GM18873 (cell line): ENCODE measurements at regions not wholly inside any gene's neighbourhood (a gene's known extent, or its start where the extent isn't known, plus 50 kb on each side); places are given as distances from the start of the nearest gene placed in this dataset.

Experiments used
- ATAC-seq: cut with Tn5 transposase; IDR thresholded peaks from one replicate; pipeline ENCODE4 v1.9.1; 2021; ENCODE audit warnings: mild to moderate bottlenecking, moderate library complexity, moderate number of reproducible peaks; ENCODE audit not compliant: unreplicated experiment, low FRiP score

DNA sequence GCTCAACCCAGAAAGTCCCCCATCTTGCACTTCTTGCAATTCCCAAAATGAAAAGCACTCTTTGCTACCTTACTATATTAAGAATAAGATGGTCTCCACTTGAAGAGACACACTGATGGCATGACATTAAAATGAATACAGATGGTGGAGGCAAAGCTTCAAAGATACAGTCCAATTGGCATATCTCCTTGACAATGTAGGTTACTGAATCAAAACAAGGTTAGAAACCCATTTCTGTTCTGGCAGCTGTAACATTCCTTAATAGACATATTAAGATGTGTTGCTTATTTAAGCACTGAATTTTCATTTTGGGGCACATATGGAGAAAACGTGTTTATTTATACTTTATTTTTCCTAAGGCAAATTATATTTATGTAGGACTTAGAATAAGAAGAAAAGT, 1262.8 kb upstream of the CDH8 start:
- no peak for ATAC-seq

DNA sequence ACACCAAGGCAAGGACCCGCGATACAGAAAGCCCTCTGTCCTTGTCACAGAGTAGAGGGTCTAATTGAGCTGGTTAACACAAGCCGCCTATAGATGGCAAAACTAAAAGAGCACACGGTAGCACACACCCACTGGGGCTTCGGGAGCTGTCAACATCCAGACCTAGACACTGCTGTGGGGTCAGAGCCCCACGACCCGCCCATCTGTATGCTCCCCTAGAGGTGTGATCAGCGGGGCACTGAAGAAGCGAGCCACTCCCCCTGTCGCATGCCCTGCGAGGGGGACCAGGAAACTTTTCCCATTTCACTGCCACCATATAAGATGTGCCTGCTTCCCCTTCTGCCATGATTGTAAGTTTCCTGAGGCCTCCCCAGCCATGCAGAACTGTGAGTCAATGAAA, 1255.8 kb upstream of the CDH8 start:
- no peak for ATAC-seq

DNA sequence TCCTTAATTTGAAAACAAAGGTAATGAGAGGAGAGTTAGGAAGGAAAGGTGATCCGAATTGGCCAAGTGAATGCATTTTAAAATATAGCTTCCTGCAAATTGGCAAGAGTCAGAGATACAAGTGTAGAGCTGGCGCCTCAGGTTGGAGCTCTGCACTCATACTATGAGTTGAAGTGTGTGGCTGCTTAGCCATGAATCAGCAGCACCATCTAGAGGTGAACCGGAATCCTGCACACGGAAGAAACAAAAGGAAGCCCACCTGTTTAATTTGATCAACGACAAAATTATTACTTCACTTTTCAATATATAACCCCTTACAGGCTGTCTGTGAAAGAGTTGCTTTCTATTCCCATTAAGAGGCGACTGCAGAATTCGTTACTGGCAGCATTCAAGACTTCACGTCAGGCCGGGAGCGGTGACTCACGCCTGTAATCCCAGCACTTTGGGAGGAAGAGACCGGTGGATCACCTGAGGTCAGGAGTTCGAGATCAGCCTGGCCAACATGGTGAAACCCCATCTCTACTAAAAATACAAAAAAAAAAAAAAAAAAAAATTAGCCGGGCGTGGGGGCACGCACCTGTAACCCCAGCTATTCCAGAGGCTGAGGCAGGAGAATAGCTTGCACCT, 1253.7 kb upstream of the CDH8 start:
- ATAC-seq: no peak

DNA sequence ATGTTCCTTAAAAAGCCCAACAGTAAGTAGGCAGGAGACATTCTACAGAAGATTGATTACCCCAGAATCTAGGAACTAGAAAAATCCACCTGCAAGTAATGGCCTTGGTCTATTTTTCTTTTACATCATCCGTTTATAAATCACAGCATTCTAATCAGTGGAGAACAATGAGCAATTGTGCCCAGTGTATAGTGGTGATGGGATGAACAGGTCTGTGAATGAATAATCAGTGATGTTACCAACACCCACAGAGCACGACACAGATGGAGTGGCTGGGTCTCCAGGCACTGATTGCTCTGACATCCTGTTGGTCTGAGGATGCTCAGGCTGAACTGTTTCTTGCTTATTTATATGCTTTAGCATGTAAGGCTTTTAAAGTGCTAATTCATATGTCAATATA, 1251.2 kb upstream of the CDH8 start:
- no peak for ATAC-seq

DNA sequence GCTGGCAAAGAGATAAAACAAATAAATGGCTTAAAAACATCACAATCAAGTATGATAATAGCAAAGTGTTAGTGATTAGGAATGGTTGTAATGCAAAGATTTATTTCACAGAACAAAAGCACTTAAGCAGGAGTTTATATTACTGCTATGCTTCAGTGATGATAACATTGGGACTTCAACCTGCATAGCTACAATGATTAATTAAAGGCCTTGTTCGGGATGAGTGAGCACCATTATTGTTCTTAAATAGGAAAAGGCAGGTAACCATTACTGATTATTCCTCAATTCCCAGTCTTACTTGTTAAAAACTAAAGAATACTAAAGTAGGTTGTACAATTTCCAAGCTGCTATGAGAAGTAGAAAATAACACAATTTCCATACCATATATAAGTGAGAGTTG, 1247.5 kb upstream of the CDH8 start:
- ATAC-seq: no peak

DNA sequence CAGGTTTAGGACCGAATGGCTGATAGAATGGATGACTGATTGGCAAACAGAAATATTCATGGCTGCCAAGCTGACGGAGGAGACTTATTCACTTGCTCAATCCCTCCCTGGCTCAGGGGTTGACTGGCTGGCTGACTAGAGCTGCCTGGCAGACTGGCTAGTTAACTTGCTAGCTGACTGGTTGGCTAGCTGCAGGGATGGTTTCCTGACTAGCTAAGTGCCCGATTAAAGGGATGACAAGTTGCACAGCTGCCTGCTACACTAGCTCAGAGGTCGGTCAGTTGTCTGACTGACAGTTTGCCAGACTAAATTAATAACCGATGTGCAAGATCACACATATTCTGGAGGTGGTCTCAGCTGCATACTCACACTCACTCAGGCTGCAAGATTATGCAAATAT, 1208.4 kb upstream of the CDH8 start:
- no peak for ATAC-seq

DNA sequence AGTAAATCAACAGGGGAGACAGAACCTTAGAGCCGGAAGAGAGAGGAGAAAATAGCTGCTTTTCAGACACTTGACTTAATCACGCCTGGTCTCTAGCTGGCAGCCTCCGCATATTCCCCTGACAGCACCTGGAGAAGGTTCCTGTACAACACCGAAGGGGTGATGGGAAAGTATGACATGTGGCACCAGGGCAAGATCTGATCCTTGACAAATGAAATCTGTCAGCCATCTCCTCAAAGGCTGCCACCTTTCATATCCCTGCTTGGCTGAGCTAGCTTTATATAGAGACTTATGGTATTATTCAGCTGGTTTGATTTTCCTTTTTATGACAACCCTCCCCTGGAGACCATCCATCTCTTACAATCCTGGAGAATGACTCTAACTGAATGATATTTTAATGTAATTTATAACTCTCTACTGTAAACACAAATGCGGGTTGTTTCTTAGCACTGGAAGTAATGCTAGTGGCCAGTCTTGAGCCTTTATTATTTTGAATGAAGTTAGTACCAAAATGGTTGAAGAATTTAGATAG, 1205.3 kb upstream of the CDH8 start:
- no peak for ATAC-seq

DNA sequence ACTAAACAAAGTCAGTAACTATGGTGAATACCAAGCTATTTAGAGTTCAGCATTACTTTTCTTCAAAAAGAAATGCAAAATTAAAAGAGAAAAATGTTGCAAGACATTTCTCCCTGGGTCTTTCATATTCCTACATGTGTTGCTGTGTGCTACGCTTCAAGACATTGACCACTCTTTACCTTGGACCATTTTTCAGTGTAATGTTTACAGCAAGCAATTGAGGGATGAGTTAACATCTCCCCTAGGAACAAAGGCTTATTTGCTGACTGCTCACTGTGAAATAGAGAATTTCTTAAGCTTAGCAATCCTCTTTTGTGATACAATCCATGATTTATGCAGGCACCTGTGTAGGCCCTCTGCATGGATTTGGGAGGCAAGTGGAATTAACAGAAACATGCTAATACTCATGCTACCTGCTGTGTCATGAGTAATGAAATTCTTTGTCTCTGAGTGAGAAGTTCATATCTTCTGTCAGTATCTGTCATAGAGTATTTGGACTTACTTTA, 1202.9 kb upstream of the CDH8 start:
- ATAC-seq: no peak

DNA sequence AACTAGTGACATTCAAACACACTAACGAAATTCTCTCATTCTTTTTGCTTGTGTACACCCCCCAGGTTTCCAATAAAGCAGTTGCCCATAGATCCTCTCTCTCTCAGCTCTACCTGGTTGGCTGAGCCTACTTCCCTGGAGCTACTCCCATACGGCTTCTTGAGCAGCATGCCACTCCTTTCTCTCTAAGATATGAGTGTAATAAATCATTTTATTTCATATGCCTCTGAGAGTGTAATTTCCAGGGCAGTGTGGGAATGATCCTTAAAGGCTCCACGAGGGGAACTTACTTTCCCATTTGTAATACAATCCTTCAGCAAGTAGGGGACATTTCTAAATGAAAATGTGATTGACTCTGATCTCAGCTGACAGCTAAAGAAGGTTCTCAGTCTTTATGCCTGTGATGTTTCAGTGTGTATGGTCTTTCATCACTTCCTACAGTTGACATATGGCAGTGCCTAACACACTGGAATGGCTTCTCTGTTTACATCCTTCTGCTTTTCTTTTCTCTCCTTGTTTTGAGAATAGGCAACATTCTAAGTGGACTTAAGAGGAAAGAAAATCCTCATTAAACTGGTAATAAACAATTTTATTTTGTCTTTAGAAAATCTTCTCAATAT, 1194.3 kb upstream of the CDH8 start:
- ATAC-seq: no peak

DNA sequence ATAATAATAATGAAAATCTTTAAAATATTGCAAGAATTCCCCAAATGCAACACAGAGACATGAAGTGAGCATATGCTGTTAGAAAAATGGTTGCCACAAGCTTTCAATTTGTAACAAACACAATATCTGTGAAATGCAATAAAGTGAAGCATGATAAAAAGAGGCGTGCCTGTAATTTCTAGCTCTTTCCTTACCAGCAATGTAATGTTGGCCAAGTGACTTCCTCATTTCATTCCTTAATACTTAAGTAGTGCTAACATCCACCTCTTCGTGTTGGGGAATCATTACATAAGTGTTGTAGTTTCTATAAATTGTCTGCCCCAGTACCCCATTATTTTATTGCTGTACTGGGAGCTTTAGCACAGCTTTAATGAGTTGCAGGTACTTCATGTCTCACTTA, 1192.0 kb upstream of the CDH8 start:
- ATAC-seq: no peak

DNA sequence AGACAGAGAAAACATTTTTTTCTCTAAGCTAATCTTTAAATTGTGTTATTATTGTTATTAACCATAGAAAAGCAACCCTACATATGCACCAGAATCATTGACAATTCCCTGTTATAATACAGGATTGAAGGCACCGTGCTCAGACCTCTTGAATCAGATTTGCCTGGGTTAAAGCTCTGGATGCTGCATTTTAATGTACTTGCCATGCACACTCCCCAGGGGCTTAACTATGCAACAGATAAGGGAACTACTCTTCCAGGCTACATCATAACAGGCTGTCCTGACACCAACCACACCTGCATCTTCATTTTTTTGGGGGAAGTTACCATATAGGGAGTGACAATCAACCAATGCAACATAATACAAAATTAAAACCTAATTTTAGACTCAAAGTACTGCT, 1187.6 kb upstream of the CDH8 start:
- no peak for ATAC-seq

DNA sequence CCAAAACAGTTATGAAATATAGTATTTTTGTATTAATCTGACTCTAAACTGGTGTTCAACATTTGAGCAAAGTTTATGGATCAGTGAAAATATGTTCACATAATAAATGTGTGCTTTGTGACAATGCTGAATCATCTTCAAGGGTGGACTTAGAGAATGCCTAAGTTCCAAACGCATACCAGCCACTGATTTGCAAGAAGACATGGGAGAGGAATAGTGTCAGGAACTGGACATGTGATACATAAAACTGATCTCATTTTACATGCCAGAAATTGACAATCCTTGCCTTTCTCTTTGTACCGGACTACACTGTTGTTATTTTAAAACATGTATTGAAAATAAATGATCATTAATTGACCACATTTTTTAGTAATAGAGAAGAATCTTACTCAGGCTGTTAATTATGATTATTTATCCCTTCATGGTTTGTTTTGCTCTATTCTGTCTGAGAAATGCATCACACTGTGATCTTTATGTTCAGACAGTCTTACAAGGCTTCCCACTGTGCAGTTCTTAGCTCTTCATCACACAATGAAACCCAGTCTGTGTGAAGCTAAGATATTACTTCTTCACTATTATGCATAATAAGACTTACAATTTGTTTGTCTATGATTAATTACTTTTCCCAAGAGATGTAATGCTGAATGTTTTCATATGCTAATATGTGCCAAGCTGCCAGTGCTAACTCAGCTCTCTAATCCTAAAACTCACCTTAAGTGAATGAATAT, 1180.6 kb upstream of the CDH8 start:
- no peak for ATAC-seq

DNA sequence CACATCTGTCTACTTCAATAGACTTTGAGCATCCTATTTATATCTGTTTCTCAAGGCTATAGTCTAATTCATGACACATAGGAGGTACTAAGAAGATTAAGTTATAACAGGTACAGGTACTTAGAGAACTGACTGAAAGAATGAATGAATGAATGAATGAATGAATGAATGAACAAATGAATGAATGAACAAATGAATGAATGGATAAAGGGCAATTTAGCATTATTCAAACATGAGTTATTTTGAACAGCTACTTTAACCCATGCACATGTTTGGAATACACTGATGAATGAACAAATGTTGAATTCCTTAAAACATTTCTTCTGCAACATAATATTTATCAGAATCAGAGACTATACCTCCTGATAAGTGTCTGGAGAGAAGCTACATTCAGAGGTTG, 1165.6 kb upstream of the CDH8 start:
- ATAC-seq: no peak

DNA sequence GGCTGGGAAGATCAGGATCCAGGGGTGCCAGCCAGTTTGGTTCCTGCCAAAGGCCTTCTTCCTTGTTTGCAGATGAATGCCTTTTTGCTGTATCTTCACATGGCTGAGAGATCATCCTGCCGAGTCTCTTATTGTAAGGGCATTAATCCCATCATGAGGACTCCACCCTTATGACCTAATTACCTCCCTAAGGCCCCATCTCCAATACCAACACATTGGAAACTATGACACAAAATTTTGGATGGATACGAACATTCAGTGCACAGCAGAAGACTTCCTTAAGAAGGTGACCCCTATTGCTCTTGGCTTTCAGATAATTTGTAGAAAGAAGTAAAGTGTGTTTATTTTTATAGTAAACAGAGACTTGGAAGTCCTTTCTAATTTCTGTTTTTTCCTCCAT, 1164.7 kb upstream of the CDH8 start:
- ATAC-seq: no peak

DNA sequence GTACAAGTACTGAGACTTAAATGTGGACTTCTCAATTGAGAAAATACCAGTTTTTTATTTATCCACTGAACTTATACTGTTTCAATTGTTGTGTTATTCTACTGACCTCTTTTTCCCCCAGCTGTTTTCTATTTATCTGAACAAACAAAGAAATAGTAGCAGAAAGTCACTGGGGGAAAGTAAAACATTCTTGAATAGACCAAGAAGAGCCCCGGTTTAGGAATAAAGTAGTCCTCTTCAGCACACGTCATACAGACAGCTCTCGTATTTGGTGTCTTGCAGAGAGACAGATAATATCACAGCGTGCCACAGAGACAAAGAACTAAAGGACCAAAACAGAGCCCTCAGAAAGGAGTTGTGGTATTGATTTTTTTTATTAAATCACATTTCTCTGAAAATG, 1159.1 kb upstream of the CDH8 start:
- no peak for ATAC-seq

DNA sequence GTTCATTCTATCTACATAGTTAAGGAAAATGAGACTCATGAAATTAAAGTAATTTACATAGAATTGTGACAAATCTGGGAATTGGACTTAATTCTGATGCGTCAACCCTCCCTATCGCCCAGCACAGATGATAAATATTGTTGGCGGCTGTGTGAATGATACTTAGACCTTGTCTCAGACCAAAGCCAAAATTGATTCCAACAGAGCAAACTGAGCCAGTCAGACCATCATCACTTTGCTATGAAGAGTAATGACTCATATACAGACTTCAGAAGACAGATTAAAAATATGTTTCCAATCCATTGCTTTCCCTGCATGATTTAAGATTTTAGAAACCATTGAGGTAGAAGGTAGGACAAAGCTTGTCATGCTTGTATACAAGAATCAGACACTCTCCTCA, 1156.7 kb upstream of the CDH8 start:
- ATAC-seq: no peak

DNA sequence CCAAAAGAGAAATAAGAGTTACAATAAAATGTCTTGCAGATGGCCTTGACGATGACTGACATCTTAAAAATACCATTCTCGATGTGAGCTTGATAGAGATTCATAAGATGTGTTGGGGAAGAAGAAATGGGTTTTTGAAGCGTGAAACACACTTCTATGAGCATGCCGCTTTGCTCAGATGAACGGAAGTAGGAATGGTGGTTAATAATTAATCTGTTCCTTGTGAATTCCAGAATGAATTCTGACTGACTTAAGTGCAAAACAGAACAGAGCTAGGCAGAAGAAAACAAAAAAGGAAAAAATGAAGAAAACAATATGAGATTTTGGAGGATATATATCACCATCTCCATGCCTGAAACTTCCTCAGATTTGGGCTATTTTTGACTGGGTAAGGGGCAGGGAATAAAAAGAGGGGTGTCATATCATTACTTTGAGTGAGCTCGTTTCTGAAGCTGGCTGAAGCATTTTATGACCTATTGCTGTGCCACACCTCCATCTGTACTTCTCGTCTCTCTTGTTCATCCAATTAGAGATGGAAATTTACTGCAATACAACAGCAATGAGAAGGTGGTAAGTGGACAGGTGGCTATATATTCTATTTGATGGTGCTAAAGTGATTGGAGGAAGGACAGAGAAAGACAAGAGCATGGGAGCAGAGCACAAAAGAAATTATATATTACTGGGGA, 1152.0 kb upstream of the CDH8 start:
- no peak for ATAC-seq

DNA sequence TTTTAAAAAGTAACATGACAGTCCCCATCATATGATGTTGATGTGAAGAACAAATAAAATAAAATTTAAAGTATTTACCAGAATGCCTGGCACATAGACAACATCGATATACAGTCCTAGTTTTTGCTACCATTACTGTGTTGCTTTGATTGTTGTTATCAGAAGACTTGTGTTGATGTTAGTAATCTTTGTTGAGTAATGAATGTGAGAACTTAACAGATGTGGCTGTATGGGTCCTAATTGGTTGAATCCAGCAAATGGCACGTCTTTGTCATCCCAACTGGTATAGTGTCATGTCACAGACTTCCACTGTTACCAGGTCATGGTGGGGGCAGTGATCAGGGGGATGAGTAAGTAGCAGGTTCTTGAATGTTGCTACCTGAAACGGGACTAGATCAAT, 1151.4 kb upstream of the CDH8 start:
- ATAC-seq: no peak

DNA sequence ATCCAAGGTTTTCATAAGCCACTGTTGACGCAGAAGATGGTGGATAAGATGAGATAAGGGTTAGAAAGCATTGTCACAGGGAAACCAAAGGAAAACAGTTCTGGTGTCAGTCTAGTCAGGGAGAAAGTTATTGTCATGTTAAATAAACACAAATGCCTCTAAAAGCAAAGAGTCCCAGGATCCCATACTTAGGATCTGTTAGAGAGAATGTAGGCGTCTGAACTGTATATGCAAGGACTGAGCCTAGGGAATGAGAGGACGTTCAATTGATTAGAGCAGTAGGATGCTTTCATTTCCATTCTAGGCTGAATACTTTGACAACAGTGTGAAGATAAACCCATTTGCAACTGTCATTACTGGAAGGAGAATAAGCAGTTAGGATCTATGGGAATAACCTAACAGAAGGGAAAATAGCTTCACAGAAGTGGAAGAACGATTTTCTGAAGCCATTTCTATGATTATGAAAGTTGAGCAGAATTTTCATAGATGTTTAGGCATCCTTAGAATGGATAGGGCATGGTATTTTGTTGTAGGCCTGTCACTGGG, 1149.1 kb upstream of the CDH8 start:
- no peak for ATAC-seq

DNA sequence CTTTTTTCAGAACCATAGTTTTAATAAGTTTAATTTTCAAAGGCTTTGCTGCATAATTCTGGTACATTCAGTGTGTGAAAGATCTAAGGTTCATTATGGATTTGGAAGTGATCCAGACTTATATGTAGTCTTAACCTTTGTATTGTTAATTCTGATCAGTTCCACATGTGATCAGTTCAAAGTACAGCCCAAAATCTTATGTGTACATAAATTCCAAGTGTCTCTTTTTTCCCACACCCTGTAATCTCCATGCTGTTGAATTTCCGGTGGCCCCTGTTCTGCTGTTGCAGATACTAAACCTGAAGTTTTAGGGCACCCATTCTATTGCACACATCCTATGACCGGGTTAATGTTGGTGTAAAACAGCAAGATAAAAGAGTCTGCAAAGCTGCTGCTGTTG, 1147.5 kb upstream of the CDH8 start:
- ATAC-seq: no peak

DNA sequence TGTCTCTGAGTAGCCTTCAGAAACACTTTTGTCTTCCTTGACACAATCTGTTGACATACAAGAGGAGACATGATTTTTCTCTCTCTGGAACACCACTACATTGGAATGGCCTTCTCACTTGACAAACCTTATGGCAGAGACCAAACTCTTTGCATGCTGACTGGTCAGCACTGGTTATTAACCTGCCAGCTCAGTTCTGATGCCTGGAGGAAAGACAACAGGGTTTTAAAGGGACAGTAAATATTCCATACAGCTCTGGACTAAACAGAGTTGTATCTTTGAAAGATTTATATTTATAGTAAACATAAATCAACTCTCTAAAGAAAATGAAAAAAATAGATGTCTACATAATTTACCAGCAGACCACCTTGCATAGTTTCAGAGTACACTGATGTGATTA, 1139.1 kb upstream of the CDH8 start:
- no peak for ATAC-seq
